Osteocyte (in vitro differentiated cells): ENCODE measurements at regions not wholly inside any gene's neighbourhood (a gene's known extent, or its start where the extent isn't known, plus 50 kb on each side); places are given as distances from the start of the nearest gene placed in this dataset.

Source experiments
- DNase-seq: peaks from one replicate; pipeline ENCODE4 v3.0.0; 2021; ENCODE audit warnings: mixed read lengths; ENCODE audit not compliant: unreplicated experiment; ENCODE audit errors: extremely low spot score
- H3K27ac Mint-ChIP-seq: one replicate; pipeline ENCODE4 v1.8.0; 2021; ENCODE audit warnings: mild to moderate bottlenecking, mixed read lengths; ENCODE audit not compliant: unreplicated experiment
- H3K27me3 Mint-ChIP-seq: one replicate; pipeline ENCODE4 v1.8.0; 2021; ENCODE audit warnings: mixed read lengths; ENCODE audit not compliant: unreplicated experiment
- H3K36me3 Mint-ChIP-seq: one replicate; pipeline ENCODE4 v1.8.0; 2021; ENCODE audit warnings: mixed read lengths; ENCODE audit not compliant: unreplicated experiment
- H3K4me1 Mint-ChIP-seq: one replicate; pipeline ENCODE4 v1.8.0; 2021; ENCODE audit warnings: mixed read lengths; ENCODE audit not compliant: unreplicated experiment
- H3K4me3 Mint-ChIP-seq: one replicate; pipeline ENCODE4 v1.8.0; 2021; ENCODE audit warnings: mild to moderate bottlenecking, moderate library complexity, mixed read lengths; ENCODE audit not compliant: unreplicated experiment
- H3K9me3 Mint-ChIP-seq: one replicate; pipeline ENCODE4 v1.8.0; 2021; ENCODE audit warnings: mixed read lengths; ENCODE audit not compliant: unreplicated experiment
- TF ChIP-seq, protein P1 (sequence below): fragments of 200-600 bp; sonication (generic); IDR thresholded peaks from 2 replicates; pipeline ENCODE4 v1.5.0; 2021; ENCODE audit warnings: antibody characterized with exemption, mild to moderate bottlenecking, moderate library complexity

- no peak for DNase-seq
- Mint-ChIP-seq H3K4me3 (no peak overlapping the region), H3K36me3 (no peaks in the 10 kb centered on the region), H3K9me3 (no peaks in the 10 kb centered on the region), H3K27ac (no peak overlapping the region), H3K27me3 (peaks cover 12% of the 10 kb centered on the region), H3K4me1 (no peaks in the 10 kb centered on the region)
- TF ChIP-seq, protein P1, sequence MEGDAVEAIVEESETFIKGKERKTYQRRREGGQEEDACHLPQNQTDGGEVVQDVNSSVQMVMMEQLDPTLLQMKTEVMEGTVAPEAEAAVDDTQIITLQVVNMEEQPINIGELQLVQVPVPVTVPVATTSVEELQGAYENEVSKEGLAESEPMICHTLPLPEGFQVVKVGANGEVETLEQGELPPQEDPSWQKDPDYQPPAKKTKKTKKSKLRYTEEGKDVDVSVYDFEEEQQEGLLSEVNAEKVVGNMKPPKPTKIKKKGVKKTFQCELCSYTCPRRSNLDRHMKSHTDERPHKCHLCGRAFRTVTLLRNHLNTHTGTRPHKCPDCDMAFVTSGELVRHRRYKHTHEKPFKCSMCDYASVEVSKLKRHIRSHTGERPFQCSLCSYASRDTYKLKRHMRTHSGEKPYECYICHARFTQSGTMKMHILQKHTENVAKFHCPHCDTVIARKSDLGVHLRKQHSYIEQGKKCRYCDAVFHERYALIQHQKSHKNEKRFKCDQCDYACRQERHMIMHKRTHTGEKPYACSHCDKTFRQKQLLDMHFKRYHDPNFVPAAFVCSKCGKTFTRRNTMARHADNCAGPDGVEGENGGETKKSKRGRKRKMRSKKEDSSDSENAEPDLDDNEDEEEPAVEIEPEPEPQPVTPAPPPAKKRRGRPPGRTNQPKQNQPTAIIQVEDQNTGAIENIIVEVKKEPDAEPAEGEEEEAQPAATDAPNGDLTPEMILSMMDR = no peak
These were observed 124.4 kb downstream of the TMA16 start for GRCh38 chr4:163618845-163619244.

- TF ChIP-seq, protein P1 = no peak
- no peak overlapping the region for H3K4me3 Mint-ChIP-seq
- no peak overlapping the region for H3K27ac Mint-ChIP-seq
- H3K9me3 Mint-ChIP-seq = no peaks in the 10 kb centered on the region
- no peaks in the 10 kb centered on the region for H3K36me3 Mint-ChIP-seq
- peaks cover 5% of the 10 kb centered on the region for H3K27me3 Mint-ChIP-seq
- H3K4me1 Mint-ChIP-seq = no peaks in the 10 kb centered on the region
- DNase-seq = no peak
These were observed 126.2 kb downstream of the TMA16 start for GRCh38 chr4:163620738-163621137.

GRCh38 chr4:163621821-163622220 lies 127.3 kb downstream of the TMA16 start:
- no peak for DNase-seq
- TF ChIP-seq, protein P1 = no peak
- Mint-ChIP-seq H3K9me3 (no peaks in the 10 kb centered on the region), H3K27ac (no peak overlapping the region), H3K36me3 (no peaks in the 10 kb centered on the region), H3K27me3 (peaks cover 5% of the 10 kb centered on the region), H3K4me1 (no peaks in the 10 kb centered on the region), H3K4me3 (no peak overlapping the region)

DNA sequence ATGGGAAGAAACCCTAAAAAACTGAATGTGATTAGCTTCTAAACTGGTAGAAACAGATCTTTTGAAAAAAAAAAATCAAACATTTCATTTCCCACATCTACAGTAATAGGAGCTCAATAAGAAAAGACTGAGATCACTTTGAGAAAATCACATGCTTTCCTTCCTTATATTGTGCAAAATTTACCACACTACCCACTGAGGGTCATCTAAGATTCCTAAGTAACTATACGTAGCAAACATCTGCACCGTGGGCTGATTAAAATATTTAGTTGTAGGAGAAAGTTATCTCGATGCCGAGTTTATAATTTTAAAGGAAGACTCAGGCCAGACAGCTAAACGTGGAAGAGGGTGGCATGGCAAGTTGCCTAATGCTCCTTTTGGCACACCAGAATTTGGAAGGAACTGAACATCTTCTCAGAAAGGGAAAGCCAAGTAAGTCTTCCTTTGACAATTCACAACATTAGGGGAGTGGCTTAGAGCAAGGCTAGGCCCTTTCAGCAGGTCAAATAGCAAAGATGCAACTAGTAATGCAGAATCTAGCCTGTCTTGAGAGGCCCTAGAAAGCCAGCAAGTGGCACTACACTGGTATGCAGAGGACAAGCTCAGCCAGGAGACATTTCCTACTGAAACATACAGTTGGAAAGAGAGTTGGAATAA lies 128.0 kb downstream of the TMA16 start:
- Mint-ChIP-seq H3K27ac (no peak overlapping the region), H3K4me3 (no peak overlapping the region), H3K4me1 (no peaks in the 10 kb centered on the region), H3K27me3 (peaks cover 5% of the 10 kb centered on the region), H3K36me3 (no peaks in the 10 kb centered on the region), H3K9me3 (peaks cover 4% of the 10 kb centered on the region)
- TF ChIP-seq, protein P1 = no peak
- DNase-seq = no peak

DNA sequence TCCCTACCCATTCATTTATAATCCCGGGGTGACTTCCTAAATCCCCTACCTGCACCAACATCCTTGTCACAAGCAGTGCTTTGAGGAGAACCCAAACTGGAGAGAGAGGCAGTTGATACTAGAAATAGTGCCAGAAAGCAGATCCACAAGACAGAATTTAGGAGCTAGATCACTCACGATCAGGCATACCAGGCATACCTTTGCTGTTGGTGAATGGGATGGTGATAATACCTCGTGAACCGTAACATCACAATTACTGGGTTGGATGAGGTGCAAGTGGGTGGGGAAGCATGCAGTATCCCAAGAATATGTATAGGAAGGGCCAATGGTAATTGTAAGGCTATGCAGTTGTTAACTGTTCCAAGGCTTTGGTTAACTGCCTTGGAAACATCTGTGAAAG lies 129.3 kb downstream of the TMA16 start:
- no peaks in the 10 kb centered on the region for H3K36me3 Mint-ChIP-seq
- H3K9me3 Mint-ChIP-seq = peaks cover 4% of the 10 kb centered on the region
- H3K27ac Mint-ChIP-seq = no peak overlapping the region
- no peak overlapping the region for H3K4me3 Mint-ChIP-seq
- peaks cover 5% of the 10 kb centered on the region for H3K27me3 Mint-ChIP-seq
- no peaks in the 10 kb centered on the region for H3K4me1 Mint-ChIP-seq
- no peak for DNase-seq
- TF ChIP-seq, protein P1 = no peak
